ENCODE measurements at regions not wholly inside any gene's neighbourhood (a gene's known extent, or its start where the extent isn't known, plus 50 kb on each side); places are given as distances from the start of the nearest gene placed in this dataset.

GRCh38 chr10:124224331-124225028, 131.1 kb upstream of the CHST15 start:
- Histone ChIP-seq H3K36me3 (ENCODE audit: control insufficient read depth in 1 of 2, insufficient read depth in 2 of 2, low read length in 2 of 2) (no peaks in the 10 kb centered on the region), H3K4me1 (ENCODE audit: control insufficient read depth in 1 of 2, insufficient read depth in 2 of 2, low read length in 2 of 2) (peaks cover 7 to 14% of the 10 kb centered on the region in 2 donors), H3K9ac (ENCODE audit: low read depth in 1 of 2, low read length in 2 of 2) (no peak overlapping the region), H3K4me3 (ENCODE audit: low read depth in 1 of 2, low read length in 2 of 2) (no peak overlapping the region), H3K27me3 (ENCODE audit: control insufficient read depth in 1 of 2, insufficient read depth in 2 of 2, low read length in 2 of 2) (no peaks in the 10 kb centered on the region), H3K27ac (ENCODE audit: low read depth, low read length) (no peak overlapping the region), H3K9me3 (ENCODE audit: control insufficient read depth in 1 of 2, low read length in 2 of 2) (peaks cover 0 to 9% of the 10 kb centered on the region in 2 donors)

- peaks cover 0 to 9% of the 10 kb centered on the region in 2 donors for H3K9me3 ChIP-seq (ENCODE audit: control insufficient read depth in 1 of 2, low read length in 2 of 2)
- H3K27me3 ChIP-seq (ENCODE audit: control insufficient read depth in 1 of 2, insufficient read depth in 2 of 2, low read length in 2 of 2), result no peaks in the 10 kb centered on the region
- no peaks in the 10 kb centered on the region for H3K36me3 ChIP-seq (ENCODE audit: control insufficient read depth in 1 of 2, insufficient read depth in 2 of 2, low read length in 2 of 2)
- H3K4me1 ChIP-seq (ENCODE audit: control insufficient read depth in 1 of 2, insufficient read depth in 2 of 2, low read length in 2 of 2), result peaks cover 7 to 14% of the 10 kb centered on the region in 2 donors
- no peak overlapping the region for H3K9ac ChIP-seq (ENCODE audit: low read depth in 1 of 2, low read length in 2 of 2)
- H3K4me3 ChIP-seq (ENCODE audit: low read depth in 1 of 2, low read length in 2 of 2), result no peak overlapping the region
- no peak overlapping the region for H3K27ac ChIP-seq (ENCODE audit: low read depth, low read length)
Observed at GRCh38 chr10:124223711-124224085, 130.3 kb upstream of the CHST15 start.

DNA sequence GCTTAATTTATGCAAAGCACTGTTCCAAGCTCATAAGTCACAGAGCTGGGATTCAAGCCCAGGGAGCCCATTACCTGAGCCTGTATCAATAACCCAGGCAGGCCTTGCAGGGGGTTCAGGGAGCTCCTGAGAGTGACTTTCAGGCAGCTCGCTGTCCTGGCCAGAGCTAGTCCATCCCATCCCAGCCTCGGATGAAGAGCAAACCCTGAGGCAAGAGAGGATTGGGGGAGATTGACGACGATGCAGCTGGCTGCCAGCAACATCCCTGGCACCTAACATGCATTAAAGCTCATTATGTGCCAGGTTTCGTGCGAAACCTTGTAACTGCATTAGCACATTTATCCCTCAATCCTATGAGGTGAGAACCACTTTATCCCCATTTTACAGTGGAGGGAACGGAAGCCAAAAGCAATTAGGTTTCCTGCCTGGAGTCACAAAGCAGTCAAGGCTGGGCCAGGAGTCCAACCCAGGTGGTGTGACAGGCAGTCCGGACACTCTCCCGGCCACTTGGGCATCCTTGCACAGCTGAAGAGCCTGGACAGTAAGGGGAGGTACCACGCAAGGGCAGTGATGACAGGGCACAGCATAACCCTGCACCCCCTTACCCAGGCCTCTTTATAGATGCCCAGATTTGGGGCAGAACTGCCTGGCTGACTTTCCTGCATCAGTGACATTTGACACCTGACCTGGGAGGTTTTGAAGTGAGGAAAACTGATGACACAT, 129.8 kb upstream of the CHST15 start:
- H3K27me3 ChIP-seq (ENCODE audit: control insufficient read depth in 1 of 2, insufficient read depth in 2 of 2, low read length in 2 of 2), result no peaks in the 10 kb centered on the region
- peaks cover 7 to 14% of the 10 kb centered on the region in 2 donors for H3K4me1 ChIP-seq (ENCODE audit: control insufficient read depth in 1 of 2, insufficient read depth in 2 of 2, low read length in 2 of 2)
- H3K4me3 ChIP-seq (ENCODE audit: low read depth in 1 of 2, low read length in 2 of 2), result no peak overlapping the region
- H3K36me3 ChIP-seq (ENCODE audit: control insufficient read depth in 1 of 2, insufficient read depth in 2 of 2, low read length in 2 of 2), result no peaks in the 10 kb centered on the region
- H3K9ac ChIP-seq (ENCODE audit: low read depth in 1 of 2, low read length in 2 of 2), result no peak overlapping the region
- peaks cover 0 to 3% of the 10 kb centered on the region in 2 donors for H3K9me3 ChIP-seq (ENCODE audit: control insufficient read depth in 1 of 2, low read length in 2 of 2)
- H3K27ac ChIP-seq (ENCODE audit: low read depth, low read length), result no peak overlapping the region

DNA sequence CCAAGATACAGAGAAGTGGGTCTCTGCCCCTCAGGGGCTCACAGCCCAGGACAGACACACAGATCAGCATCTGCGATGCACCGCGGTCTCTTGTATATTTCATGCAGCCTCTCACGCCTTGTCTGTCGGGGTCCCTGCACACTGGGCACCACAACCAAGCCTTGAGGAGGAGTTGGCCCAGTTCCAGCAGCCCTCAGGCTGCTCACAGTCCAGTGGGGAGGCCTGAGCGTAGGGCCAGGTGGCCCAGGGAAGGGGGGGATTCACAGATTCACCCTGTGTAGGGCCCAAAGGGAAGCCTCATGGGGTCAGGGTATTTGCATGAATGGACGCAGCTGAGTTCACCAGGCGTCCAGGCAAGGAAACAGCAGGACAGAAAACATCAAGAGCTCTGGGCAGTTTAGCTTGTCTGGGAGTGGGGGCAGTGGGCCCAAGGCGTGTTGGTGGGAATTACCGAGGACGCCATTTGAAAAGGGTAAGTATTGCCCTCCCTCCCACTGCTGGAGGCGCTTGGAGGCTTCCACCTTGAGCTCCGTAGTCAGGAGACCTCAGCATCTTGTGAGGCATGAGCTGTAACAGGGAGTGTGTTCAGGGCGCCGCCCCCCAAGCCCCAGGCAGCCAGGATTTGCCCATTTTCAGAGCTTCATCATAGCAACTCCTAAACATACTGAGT, 129.1 kb upstream of the CHST15 start:
- Histone ChIP-seq H3K9me3 (ENCODE audit: control insufficient read depth in 1 of 2, low read length in 2 of 2) (peaks cover 0 to 3% of the 10 kb centered on the region in 2 donors), H3K36me3 (ENCODE audit: control insufficient read depth in 1 of 2, insufficient read depth in 2 of 2, low read length in 2 of 2) (no peaks in the 10 kb centered on the region), H3K27me3 (ENCODE audit: control insufficient read depth in 1 of 2, insufficient read depth in 2 of 2, low read length in 2 of 2) (no peaks in the 10 kb centered on the region), H3K4me1 (ENCODE audit: control insufficient read depth in 1 of 2, insufficient read depth in 2 of 2, low read length in 2 of 2) (peaks cover 7 to 14% of the 10 kb centered on the region in 2 donors), H3K4me3 (ENCODE audit: low read depth in 1 of 2, low read length in 2 of 2) (no peak overlapping the region), H3K9ac (ENCODE audit: low read depth in 1 of 2, low read length in 2 of 2) (no peak overlapping the region), H3K27ac (ENCODE audit: low read depth, low read length) (no peak overlapping the region)

DNA sequence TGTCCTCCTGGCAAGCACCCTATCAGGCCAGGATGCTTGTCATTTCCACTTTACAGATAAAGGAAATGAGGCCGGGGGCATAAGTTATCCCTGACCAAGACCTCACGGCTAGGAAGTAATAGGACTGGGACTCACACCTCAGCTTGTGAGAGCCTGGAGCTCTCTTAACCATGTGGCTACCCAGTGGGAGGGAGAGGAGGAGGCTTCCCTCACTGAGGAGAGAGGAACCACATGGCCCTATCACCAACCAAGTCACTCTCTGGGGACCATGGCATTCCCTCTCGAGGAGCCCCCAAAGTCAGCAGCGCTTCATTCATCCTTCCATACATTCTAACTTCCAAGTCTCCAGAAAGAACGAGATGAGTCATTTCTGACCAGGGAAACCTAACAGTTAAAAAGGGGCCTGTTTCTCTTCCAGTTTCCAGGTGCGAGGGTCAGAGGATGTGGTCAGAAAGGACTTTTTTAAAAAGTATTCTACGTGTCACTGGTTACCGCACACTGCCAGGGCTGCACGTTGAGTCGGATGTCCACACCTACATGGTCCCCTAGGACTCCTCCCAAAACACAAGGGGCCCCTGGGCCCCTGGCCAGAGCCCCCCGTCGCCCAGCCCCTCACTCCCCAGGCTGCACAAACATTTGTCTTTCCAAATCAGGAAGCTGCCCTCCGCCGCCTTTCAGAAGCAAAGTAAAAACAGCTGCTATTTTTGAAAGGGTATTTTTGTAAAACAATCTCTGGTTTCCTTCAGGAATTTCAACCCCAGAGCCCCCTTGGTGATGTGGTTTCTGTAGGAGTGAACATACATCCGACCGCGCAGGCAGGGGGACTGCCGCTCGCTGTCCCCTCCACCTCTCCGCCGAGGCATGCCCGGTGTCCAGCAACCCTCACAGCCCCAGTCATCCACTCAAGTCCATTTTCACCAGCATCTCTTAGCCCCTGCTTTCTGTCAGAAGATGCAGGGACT, 128.2 kb upstream of the CHST15 start:
- no peak overlapping the region for H3K9ac ChIP-seq (ENCODE audit: low read depth in 1 of 2, low read length in 2 of 2)
- no peak overlapping the region for H3K27ac ChIP-seq (ENCODE audit: low read depth, low read length)
- no peaks in the 10 kb centered on the region for H3K9me3 ChIP-seq (ENCODE audit: control insufficient read depth in 1 of 2, low read length in 2 of 2)
- peaks cover 7 to 14% of the 10 kb centered on the region in 2 donors for H3K4me1 ChIP-seq (ENCODE audit: control insufficient read depth in 1 of 2, insufficient read depth in 2 of 2, low read length in 2 of 2)
- no peak overlapping the region for H3K4me3 ChIP-seq (ENCODE audit: low read depth in 1 of 2, low read length in 2 of 2)
- H3K36me3 ChIP-seq (ENCODE audit: control insufficient read depth in 1 of 2, insufficient read depth in 2 of 2, low read length in 2 of 2), result no peaks in the 10 kb centered on the region
- no peaks in the 10 kb centered on the region for H3K27me3 ChIP-seq (ENCODE audit: control insufficient read depth in 1 of 2, insufficient read depth in 2 of 2, low read length in 2 of 2)

- H3K9ac ChIP-seq (ENCODE audit: low read depth in 1 of 2, low read length in 2 of 2), result no peak overlapping the region
- no peaks in the 10 kb centered on the region for H3K9me3 ChIP-seq (ENCODE audit: control insufficient read depth in 1 of 2, low read length in 2 of 2)
- peaks cover 7 to 14% of the 10 kb centered on the region in 2 donors for H3K4me1 ChIP-seq (ENCODE audit: control insufficient read depth in 1 of 2, insufficient read depth in 2 of 2, low read length in 2 of 2)
- H3K27me3 ChIP-seq (ENCODE audit: control insufficient read depth in 1 of 2, insufficient read depth in 2 of 2, low read length in 2 of 2), result no peaks in the 10 kb centered on the region
- H3K27ac ChIP-seq (ENCODE audit: low read depth, low read length), result no peak overlapping the region
- H3K4me3 ChIP-seq (ENCODE audit: low read depth in 1 of 2, low read length in 2 of 2), result no peak overlapping the region
- H3K36me3 ChIP-seq (ENCODE audit: control insufficient read depth in 1 of 2, insufficient read depth in 2 of 2, low read length in 2 of 2), result no peaks in the 10 kb centered on the region
Observed at GRCh38 chr10:124220971-124221355, 127.6 kb upstream of the CHST15 start.

DNA sequence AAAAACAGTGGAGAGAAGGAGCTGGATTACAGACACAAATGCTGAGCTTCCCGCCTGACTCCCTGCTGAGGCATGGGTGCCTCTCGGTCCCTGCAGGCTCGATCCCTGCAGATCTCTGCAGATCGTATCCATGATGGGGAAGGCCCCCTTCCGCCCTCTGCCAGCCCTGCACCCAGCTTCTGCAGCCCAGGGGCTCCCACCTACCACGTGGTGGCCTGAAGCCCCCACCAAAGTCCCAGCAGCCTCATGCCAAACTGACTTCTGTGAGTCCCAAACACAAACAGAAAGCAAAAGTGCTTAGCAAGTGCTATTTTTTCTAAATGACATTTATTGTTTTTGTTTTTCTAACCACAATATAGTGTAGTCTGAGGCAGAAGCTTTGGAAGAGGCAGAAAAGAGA, 127.1 kb upstream of the CHST15 start:
- Histone ChIP-seq H3K9me3 (ENCODE audit: control insufficient read depth in 1 of 2, low read length in 2 of 2) (no peaks in the 10 kb centered on the region), H3K4me3 (ENCODE audit: low read depth in 1 of 2, low read length in 2 of 2) (no peak overlapping the region), H3K27ac (ENCODE audit: low read depth, low read length) (no peak overlapping the region), H3K27me3 (ENCODE audit: control insufficient read depth in 1 of 2, insufficient read depth in 2 of 2, low read length in 2 of 2) (no peaks in the 10 kb centered on the region), H3K36me3 (ENCODE audit: control insufficient read depth in 1 of 2, insufficient read depth in 2 of 2, low read length in 2 of 2) (no peaks in the 10 kb centered on the region), H3K9ac (ENCODE audit: low read depth in 1 of 2, low read length in 2 of 2) (no peak overlapping the region), H3K4me1 (ENCODE audit: control insufficient read depth in 1 of 2, insufficient read depth in 2 of 2, low read length in 2 of 2) (peaks cover 7 to 14% of the 10 kb centered on the region in 2 donors)

DNA sequence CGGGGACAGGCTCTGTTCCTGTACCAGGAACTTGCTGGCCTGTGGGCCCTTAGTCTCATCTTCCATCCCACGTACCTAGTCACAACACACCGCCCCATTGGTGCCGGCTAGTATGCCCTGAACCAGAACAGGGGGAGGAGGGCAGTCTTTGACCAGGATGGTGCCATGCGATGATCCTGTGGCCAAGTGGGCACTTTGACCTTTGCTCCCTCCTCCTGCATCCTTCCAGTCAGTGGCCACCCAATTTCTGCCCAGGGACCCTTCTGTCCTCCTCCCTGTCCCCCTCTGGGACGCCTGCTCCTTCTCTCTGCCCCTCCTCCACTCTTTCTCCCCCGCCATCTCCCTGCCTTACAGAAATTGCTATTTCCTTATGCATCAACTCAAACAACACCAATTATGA, 126.3 kb upstream of the CHST15 start:
- Histone ChIP-seq H3K9me3 (ENCODE audit: control insufficient read depth in 1 of 2, low read length in 2 of 2) (no peaks in the 10 kb centered on the region), H3K4me3 (ENCODE audit: low read depth in 1 of 2, low read length in 2 of 2) (no peak overlapping the region), H3K4me1 (ENCODE audit: control insufficient read depth in 1 of 2, insufficient read depth in 2 of 2, low read length in 2 of 2) (peaks cover 7 to 14% of the 10 kb centered on the region in 2 donors), H3K36me3 (ENCODE audit: control insufficient read depth in 1 of 2, insufficient read depth in 2 of 2, low read length in 2 of 2) (no peaks in the 10 kb centered on the region), H3K27me3 (ENCODE audit: control insufficient read depth in 1 of 2, insufficient read depth in 2 of 2, low read length in 2 of 2) (no peaks in the 10 kb centered on the region), H3K27ac (ENCODE audit: low read depth, low read length) (no peak overlapping the region), H3K9ac (ENCODE audit: low read depth in 1 of 2, low read length in 2 of 2) (no peak overlapping the region)

DNA sequence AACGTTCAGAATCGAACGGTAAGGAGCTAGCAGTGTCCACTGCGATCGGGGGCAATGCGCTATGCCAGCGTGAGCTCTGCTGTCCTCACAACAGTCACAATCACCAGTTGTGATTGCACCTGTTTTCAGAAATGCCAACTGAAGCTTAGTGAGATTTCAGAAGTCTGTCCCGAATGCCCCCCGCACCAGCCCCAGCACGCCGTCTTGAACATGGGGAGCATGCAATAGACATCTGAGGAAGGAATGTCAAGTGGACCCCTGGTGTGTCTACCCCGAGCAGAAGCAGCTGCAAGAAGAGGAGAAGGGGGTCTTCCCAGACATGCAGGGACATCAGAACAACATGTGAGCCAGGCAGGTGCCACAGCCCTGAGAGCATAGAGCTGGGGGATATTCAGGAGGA, 125.7 kb upstream of the CHST15 start:
- no peak overlapping the region for H3K27ac ChIP-seq (ENCODE audit: low read depth, low read length)
- no peak overlapping the region for H3K9ac ChIP-seq (ENCODE audit: low read depth in 1 of 2, low read length in 2 of 2)
- H3K9me3 ChIP-seq (ENCODE audit: control insufficient read depth in 1 of 2, low read length in 2 of 2), result no peaks in the 10 kb centered on the region
- H3K36me3 ChIP-seq (ENCODE audit: control insufficient read depth in 1 of 2, insufficient read depth in 2 of 2, low read length in 2 of 2), result no peaks in the 10 kb centered on the region
- H3K4me3 ChIP-seq (ENCODE audit: low read depth in 1 of 2, low read length in 2 of 2), result no peak overlapping the region
- H3K27me3 ChIP-seq (ENCODE audit: control insufficient read depth in 1 of 2, insufficient read depth in 2 of 2, low read length in 2 of 2), result no peaks in the 10 kb centered on the region
- peaks cover 7 to 14% of the 10 kb centered on the region in 2 donors for H3K4me1 ChIP-seq (ENCODE audit: control insufficient read depth in 1 of 2, insufficient read depth in 2 of 2, low read length in 2 of 2)
